WERI-Rb-1 (cell line): ENCODE measurements at regions not wholly inside any gene's neighbourhood (a gene's known extent, or its start where the extent isn't known, plus 50 kb on each side); places are given as distances from the start of the nearest gene placed in this dataset.

Experiments used
- DNase-seq: peaks from one replicate; pipeline ENCODE4 v3.0.0-alpha.2; 2020
- H3K27ac ChIP-seq: fragments of 250-450 bp; sonication (Bioruptor Pico); 2 replicates; pipeline ENCODE4 v1.5.1; 2020; ENCODE audit warnings: mild to moderate bottlenecking, moderate library complexity
- H3K27me3 ChIP-seq: fragments of 250-450 bp; sonication (Bioruptor Pico); 2 replicates; pipeline ENCODE4 v1.5.1; 2021; ENCODE audit warnings: mild to moderate bottlenecking, low read depth, moderate library complexity; ENCODE audit not compliant: insufficient read depth, severe bottlenecking
- H3K36me3 ChIP-seq: fragments of 250-450 bp; sonication (Bioruptor Pico); 2 replicates; pipeline ENCODE4 v1.5.1; 2020; ENCODE audit warnings: mild to moderate bottlenecking, moderate library complexity
- H3K4me3 ChIP-seq: 2 replicates; pipeline ENCODE4 v1.5.1; 2011; ENCODE audit warnings: low read depth, mild to moderate bottlenecking, control low read depth, low read length
- H3K9me3 ChIP-seq: fragments of 250-450 bp; sonication (Bioruptor Pico); 2 replicates; pipeline ENCODE4 v1.5.1; 2021; ENCODE audit warnings: mild to moderate bottlenecking, moderate library complexity; ENCODE audit not compliant: severe bottlenecking
- CTCF ChIP-seq: IDR thresholded peaks from 2 replicates; pipeline ENCODE4 v1.5.1; 2011; ENCODE audit warnings: low read depth, mild to moderate bottlenecking, control low read depth, inconsistent platforms, low read length

GRCh38 chr11:13114566-13115379 is 105.7 kb downstream of the RASSF10 start:
- DNase-seq, result peak; percentile 59
- Histone ChIP-seq H3K27ac (no peak overlapping the region), H3K9me3 (peaks cover under 1% of the 10 kb centered on the region), H3K27me3 (peaks cover 17% of the 10 kb centered on the region), H3K36me3 (no peaks in the 10 kb centered on the region), H3K4me3 (no peak overlapping the region)
- TF ChIP-seq CTCF, result peak; percentile 63

- Histone ChIP-seq H3K36me3 (no peaks in the 10 kb centered on the region), H3K27ac (no peak overlapping the region), H3K27me3 (peaks cover 21% of the 10 kb centered on the region), H3K9me3 (no peaks in the 10 kb centered on the region), H3K4me3 (no peak overlapping the region)
- no peak for TF ChIP-seq CTCF
- DNase-seq, result no peak
Observed at GRCh38 chr11:13115380-13115675, 106.2 kb downstream of the RASSF10 start.

- DNase-seq, result no peak
- Histone ChIP-seq H3K9me3 (no peaks in the 10 kb centered on the region), H3K27ac (no peak overlapping the region), H3K27me3 (peaks cover 21% of the 10 kb centered on the region), H3K36me3 (no peaks in the 10 kb centered on the region), H3K4me3 (no peak overlapping the region)
- TF ChIP-seq CTCF, result no peak
Observed at GRCh38 chr11:13116491-13116890, 107.4 kb downstream of the RASSF10 start.

- Histone ChIP-seq H3K36me3 (no peaks in the 10 kb centered on the region), H3K9me3 (no peaks in the 10 kb centered on the region), H3K27me3 (peaks cover 17% of the 10 kb centered on the region), H3K27ac (no peak overlapping the region), H3K4me3 (no peak overlapping the region)
- DNase-seq, result no peak
- TF ChIP-seq CTCF, result no peak
Observed at GRCh38 chr11:13117344-13117743, 108.2 kb downstream of the RASSF10 start.

GRCh38 chr11:13118194-13118593 is 109.1 kb downstream of the RASSF10 start:
- no peaks in the 10 kb centered on the region for H3K36me3 ChIP-seq
- H3K9me3 ChIP-seq, result no peaks in the 10 kb centered on the region
- H3K4me3 ChIP-seq, result no peak overlapping the region
- TF ChIP-seq CTCF, result no peak
- no peak overlapping the region for H3K27ac ChIP-seq
- no peak for DNase-seq
- H3K27me3 ChIP-seq, result peaks cover 19% of the 10 kb centered on the region

GRCh38 chr11:13118650-13119049 is 109.5 kb downstream of the RASSF10 start:
- peaks cover 19% of the 10 kb centered on the region for H3K27me3 ChIP-seq
- H3K36me3 ChIP-seq, result no peaks in the 10 kb centered on the region
- DNase-seq, result no peak
- H3K9me3 ChIP-seq, result no peaks in the 10 kb centered on the region
- no peak for TF ChIP-seq CTCF
- H3K4me3 ChIP-seq, result no peak overlapping the region
- no peak overlapping the region for H3K27ac ChIP-seq
